GM19238 (cell line): ENCODE measurements at regions not wholly inside any gene's neighbourhood (a gene's known extent, or its start where the extent isn't known, plus 50 kb on each side); places are given as distances from the start of the nearest gene placed in this dataset.

ENCODE experiments used
- DNase-seq: peaks from one replicate; pipeline ENCODE4 v3.0.0; 2011; ENCODE audit warnings: low spot score; ENCODE audit not compliant: insufficient read length

DNA sequence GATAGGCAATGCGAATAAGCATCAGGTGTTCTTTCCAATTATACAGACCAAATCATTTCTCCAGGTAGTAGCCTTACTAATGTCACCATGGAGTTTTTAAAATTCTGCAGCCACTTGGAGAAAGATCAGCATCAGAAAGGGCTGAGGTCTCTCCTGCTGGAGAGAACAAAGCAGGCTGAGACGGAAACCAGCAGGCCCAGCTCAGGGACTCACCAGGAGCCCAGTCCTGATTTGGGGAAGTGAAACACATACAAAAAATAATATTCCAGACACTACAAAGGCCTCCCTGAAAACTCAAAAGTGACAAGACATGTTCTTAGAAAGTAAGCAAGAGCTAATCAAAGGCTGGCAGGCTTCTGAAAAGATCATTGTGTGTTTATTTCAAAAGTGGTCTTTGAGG is 207.1 kb upstream of the GHITM start:
- no peak for DNase-seq

DNA sequence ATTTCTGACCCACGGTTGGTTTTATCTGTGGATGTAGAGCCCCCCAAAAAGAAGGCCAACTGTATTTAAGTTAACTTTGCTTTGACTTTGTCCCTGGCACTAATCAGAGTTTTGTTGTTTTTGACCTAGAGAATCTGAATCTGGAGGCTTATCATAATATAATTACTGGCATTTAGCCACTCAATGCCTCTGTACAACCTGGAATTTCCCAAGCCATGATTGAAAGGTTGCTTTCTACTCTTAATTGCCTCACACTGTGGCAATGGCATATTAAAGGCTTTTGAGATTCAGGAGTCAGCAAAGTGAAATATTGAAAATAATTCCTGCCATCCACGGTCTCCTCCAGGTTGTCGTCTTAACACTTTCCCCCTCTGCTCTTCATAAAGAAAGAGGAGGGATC is 205.2 kb upstream of the GHITM start:
- no peak for DNase-seq

DNA sequence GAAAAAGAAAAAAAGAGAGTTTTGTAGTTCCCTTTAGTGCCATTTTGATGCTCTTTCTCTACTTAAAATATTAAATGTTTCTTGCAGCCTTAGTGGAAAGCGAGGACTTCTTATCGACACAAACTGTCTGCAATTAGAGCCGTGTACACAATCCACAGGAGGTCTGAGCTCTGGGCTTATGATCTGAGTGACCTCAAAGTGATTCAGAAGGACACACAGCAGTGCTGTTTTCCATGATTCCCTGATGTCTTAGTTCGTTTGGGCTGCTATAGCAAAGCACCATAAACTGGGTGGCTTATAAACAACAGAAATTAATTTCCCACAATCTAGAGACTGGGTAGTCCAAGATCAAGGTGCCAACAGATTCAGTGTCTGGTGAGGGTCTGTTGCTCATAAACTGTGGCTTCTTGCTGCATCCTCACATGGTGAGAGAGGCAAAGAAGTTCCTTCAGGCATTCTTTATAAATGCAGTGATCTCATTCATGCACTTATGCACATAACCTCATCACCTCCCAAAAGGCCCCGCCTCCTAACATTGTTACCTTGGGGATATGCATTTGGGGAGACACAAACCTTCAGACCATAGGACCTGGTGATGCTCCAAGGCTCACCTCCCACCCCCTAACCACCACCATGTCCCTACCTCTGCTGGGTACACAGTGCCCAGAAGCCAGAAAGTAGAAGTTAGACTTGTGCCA is 204.5 kb upstream of the GHITM start:
- no peak for DNase-seq

DNA sequence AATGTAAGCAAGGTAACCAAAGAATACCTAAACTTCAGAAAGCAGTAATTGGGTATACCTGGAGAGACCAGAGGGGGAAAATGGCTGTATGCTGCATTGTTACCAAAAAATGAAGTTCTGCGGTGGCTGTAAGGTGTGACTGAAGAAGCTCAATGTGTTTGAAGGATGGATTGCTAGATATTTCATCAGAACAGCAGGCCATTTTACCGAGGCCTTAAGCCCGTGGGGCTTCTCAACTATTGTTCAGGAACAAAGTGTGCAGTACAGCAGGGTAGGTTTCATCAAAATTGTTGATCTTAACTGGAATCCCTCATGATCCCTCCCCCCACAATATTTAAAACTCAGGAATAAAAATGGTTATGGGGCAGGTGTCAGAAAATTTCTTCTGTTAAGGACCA is 204.0 kb upstream of the GHITM start:
- DNase-seq, result no peak

DNA sequence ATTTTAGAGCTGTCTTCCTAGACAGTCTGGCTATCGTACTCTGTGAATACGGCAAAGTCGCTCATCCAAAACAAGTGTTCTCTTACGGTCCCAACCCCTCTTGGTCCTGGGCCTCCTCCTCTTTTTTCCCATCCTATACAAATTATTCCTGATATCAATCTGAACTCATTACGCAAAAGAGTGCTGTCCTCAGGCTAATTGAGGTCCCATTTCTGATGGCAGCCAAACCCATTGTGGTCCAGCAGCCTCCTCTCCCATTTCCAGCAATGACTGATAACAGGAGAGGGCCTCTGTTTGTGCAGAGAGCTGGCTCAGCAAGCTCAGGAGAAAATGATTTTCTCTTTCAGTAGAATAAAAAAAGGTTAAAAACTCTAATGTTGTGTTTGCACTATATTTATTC is 203.4 kb upstream of the GHITM start:
- no peak for DNase-seq

DNA sequence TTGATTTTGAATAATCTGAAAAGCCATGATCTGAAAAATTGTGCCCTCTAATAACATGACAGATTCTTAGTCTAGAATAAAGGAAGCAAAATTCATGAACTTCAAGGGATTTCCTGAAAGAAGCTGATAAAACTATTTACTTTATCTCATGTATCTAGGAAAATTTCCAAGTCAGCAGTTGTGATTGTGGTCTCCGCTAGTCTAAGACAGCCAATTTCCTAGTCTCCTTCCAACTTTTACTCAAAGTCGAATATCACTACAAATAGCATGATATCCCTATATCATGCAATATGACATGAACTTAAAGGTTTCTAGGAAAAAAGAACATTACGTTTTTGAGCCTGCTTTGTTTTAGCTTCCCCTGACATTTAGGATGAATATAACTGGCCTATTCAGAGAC is 202.1 kb upstream of the GHITM start:
- no peak for DNase-seq

DNA sequence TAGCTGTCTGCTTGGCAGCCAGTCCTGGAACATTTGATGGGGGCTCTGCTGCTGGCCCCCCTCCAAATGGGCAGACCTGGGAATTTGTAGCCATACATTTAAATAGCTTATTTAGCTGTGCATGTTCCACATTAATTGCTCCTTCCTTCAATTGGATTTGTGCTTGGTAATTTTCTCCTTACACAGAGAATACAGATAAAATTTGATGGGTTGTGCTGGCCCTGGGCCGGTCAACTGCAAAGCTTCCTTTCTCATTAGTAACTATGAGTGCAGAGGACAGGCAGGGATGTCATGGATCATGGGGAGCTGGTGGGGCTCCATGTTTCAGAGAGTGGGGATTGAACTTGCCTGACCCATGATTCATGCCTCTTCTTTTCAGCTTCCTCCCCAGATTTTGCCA is 201.5 kb upstream of the GHITM start:
- no peak for DNase-seq

DNA sequence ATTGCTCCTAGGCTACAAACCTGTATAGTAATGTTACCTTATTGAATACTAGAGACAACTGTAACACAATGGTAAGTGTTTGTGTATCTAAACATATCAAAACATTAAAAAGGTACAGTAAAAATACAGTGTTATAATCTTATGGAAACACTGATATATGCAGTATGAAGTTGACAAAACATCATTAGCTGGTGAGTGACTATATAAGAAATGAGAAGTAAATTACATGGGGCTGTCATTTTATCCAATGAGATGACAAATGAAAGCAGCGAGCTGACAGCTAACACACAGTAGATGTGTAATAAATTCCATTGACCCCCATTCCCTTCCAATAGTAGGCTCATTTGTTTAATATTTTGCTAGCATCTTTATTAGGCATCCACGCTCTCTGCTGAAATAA is 198.1 kb upstream of the GHITM start:
- DNase-seq, result no peak

DNA sequence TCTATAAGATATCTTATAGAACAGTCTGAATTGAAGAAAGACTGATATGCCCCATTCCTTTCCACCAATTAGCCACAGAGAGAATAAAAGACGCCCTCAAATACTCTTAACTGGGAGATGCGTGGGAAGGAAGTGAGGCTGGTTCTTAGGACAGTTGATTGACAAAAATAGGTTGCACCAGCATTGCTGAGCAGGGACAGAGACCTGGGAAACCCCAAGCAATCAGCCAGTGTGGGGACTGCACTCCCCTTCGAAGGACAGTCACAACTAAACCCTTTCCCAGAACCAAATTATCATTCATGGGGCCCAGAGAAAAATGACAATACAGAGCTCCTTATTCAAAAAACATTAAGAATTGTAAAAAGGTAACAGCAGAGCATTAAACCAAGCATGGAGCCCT is 196.9 kb upstream of the GHITM start:
- DNase-seq, result no peak

DNA sequence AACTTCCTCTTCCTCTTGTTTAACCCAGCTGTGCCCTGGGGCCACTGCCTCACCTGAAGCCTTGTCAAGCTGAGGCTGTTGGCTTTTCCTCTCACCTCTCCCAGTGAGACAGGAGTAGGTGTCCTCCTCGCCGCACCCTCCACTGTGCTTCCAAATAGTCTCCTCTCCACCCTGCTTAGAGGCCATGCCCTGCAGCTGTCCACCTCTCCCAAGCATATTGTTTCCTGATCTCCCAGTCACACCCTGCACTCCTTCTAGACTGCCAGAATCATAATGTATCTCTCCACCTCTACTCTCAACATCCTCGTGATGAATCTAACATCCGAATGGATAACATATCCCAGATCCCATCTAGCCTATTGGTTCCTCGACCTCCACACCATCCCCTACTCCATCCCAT is 196.3 kb upstream of the GHITM start:
- DNase-seq, result no peak

DNA sequence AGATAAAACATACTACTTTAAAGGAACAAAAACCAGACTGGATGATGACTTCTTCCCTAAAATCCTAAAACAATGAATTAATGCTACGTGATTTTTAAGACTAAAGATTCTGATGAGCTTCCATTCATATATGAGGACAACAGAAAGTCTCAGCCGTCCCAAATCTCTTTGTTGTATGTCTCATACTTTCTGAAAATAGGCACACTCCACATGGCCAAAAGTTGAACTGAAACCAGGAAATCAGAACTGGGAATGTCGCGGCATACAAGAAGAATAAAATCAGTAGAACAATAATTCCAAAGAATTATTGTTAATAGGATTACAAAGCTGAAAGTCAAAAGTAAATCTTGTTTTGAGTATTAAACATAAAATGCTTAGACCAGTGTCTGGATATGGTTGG is 195.4 kb upstream of the GHITM start:
- no peak for DNase-seq

DNA sequence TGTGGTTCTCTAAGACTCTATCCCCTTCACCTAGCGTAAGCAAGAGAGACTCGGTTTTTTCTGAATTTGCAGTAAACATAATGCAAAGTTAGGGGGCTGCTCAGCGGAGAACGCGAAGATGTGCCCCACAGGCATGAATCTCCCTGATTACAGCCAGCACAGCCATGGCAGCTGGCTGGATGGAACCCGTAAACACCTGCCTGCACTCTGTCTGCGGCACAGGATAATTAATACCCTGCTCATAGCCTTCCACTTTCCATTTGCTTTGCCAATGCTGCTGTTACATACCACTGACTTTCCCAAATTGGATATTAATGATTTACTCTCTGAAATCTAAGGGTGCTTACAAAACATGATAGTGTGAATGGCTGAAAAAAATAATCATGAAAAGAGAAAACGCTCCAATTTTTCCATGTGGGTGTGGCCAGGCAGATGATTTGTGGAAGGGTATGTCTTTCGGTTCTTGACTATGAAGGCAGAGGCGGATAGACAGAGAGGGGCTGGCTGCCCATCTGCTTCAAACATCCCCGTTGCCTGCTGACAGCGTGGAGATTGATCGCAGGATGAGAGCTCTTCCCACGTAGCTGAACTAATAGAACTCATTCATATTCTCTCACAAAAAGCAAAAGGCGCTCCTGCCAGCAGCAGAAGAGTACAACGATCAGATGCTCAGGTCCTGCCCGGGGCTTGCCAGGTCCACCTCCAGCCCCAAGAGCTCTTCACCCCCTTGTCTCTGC is 193.2 kb upstream of the GHITM start:
- no peak for DNase-seq

DNA sequence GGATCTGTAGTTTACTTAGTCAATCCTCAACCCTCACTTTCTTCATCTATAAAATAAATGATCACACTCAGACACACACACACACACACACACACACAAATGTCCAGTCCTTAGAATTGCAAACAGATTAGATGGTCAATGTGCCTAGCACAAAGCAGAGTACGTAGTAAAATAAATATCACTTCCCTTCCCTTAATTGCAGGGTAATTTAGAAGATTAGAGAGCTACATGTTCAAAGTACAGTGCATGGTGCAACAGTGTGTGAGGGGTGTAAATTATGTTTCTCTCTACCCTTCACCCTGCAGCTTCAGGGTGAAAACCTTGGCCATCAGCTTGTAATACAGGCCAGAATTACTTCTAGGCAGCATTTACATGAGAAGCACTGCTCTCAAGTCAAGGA is 187.0 kb upstream of the GHITM start:
- no peak for DNase-seq

DNA sequence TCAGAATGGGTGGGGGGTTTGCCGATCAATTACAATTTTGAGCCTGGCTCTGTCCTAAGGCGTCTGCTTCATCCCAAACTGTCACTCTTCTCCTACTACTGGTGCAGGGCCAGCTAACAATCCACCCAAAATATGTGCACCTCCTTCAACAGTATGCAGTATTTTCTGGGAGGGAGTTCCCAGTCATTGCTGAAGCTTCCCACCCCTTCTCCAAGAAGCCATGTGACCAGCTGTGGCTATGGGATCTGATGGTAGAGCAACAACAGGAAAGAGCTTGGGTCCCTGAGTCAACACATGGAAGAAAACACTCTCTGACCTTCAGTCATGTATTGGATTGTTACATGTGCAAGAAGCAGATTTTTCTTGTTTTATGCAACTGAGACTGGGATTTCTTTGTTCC is 185.7 kb upstream of the GHITM start:
- DNase-seq, result no peak

DNA sequence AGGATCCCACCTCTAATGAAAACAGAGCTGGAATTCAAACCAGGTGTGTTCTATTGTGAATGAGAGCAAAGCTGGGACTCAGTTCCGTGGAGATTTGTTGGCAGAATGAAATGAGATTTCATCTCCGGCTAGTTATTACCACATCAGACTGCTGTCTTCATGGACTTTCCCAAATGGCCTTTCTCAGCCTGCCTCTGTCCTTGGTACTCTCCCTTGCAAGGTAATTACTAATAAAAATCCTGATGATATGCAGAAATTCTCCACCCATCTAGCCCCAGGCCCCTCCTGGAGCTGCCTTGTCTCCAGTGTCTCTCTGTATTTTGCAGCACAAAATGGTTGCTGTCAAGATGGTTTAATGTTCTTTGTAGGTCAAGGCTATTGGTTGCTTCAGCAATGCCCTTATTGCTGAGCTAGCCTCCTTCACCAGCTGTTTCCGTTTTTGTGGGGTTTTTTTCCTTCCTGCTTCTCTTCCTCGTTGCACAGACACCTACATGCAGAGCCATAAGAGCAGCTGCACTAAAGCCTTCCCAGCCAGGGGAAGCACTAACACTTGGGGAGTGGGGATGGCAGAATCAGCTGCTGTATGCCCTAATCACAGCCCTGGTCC is 185.0 kb upstream of the GHITM start:
- DNase-seq, result no peak

DNA sequence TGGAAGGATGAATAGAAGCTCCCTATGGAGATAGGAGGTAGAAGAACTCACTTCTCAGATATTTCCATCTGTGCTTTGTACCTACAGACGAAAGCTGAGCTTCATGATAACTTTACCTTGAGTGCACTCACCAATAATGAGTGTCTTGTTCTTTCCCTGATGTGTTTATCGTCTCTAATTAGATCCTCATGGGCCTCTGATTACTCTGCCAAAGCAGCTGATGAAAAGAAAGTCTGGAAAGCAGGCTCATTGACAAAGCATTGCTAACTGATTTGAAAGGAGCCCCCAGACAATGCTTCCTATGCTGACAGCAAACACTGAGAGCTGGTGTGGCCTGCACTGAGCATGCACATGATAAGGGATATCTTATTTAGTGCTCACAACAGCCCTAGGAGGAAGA is 183.9 kb upstream of the GHITM start:
- DNase-seq, result no peak

DNA sequence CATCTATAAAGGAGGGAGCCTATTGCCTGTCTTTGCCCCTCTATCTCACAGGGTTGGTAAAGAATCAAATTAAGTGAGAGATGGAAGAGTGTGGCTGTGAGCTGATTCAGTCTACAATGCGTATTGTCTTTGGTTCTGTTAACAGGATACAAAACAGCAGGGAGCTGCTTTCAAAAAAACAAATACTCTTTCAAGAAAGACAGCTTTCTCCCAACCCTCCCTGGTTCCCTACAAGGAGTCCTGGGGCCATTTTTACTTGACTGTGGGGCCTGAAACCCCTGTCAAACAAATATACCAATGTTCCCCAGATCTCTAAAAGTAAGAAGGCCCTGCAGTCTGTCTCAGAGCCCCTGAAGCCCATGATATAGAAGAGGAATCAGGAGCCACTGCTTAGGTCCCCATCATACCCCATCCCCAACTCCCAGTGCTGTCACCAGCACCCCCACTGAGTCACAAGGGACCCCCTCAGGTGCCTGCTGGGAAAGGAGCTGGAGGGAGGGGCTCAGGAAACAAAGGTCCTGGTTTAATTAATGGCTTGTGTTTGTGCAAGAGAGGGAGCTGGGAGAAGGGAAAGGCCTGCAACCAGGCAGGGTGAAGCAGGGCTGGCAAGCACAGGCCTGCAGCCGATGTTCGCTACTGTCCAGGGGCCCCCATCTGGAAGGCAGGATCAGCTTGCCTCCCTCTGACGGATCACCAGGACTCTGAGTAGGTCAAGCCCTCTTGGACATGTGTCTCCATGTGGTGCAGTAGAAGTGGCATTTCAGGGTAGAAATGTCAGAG is 182.0 kb upstream of the GHITM start:
- DNase-seq, result no peak

DNA sequence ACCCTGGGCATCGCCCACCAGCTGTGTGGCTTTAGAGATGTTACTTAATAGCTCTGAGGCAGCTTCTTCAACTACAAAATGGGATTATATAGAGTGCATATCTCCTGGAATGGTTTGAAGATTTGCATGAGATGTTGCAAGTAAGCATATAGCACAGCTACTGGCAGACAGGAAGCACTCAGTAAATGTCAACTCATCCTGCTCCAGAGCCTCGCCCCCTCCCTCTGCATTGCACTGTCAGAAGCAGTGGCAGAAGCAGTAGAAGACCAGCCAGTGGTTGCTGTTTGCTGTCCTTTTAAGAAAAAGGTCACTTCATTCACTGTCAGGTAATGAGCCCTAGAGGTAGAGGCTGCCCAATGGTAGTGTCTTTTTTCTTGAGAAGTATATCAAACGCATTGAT is 180.0 kb upstream of the GHITM start:
- no peak for DNase-seq

DNA sequence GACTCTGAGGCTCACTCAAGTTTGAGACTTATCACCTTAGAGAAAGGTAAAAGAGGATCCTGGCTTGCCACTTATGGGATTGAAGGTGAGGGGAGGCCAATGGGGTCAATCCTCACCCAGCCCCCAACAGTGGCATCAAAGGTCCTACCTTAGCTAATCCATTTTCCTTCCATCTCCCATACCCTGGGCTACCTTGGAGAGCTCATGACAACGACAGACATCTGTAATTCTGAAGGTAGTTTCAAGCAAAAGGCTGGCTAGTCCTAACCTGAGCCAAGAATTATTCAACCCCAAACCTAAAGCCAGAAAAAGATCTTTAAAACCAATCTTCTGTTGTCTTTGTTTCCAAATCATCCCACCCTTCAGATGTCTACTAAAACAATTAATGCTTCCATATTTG is 179.2 kb upstream of the GHITM start:
- no peak for DNase-seq

DNA sequence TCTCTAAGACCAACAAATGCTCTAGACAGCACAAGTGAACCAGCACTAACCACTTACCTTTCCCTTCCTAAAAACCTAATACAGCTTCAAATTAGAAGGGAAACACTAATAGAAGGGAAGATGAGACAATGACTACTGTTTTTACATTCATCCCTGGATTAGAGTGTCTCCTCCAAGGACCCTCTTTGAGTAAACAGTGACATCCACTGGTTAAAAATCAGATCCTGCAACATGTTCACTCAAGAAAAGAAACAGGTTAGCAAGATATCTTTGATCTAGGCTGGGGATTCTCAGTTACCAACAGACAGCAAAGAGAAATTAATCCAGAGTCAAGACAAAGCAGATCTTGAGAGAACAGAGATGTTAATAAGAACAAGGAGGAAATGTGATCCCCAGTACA is 177.7 kb upstream of the GHITM start:
- DNase-seq, result no peak

DNA sequence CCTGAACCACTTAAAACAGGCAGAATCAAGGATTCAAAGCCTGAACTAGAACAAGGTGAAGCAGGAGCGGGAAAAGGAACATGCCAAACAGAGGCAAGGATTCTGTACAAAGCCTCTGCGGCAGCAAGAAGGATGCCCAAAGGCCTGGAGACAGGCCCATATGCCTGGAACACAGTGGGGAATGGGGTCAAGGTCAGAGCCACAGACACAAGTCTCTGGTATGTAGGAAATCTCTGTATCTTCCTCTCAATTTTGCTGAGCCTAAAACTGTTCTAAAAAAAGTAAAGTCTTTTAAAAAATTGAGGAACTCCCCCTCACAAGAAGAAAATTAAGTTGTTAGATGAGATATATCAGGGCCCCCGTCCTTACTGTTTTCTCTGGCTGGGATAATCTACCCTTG is 175.9 kb upstream of the GHITM start:
- DNase-seq, result no peak

DNA sequence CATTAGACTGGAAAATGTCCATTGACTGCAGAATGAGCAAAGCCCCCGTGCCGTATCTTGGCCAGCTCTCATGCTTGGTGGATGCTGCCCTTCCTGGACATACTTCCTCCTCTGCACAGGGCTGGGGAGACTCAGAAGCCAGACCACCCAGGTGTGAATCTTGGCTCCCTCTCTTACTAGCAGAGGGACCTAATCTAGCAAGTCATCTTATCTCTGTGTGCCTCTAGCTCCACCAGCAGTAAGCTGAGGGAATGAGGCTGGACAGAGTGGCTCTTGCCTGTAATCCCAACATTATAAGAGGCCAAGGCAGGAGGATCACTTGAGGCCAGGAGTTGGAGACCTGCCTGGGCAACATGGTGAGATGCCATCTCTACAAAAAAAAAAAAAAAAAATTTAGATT is 173.8 kb upstream of the GHITM start:
- DNase-seq, result no peak
